ENCODE measurements at regions not wholly inside any gene's neighbourhood (a gene's known extent, or its start where the extent isn't known, plus 50 kb on each side); places are given as distances from the start of the nearest gene placed in this dataset.

DNA sequence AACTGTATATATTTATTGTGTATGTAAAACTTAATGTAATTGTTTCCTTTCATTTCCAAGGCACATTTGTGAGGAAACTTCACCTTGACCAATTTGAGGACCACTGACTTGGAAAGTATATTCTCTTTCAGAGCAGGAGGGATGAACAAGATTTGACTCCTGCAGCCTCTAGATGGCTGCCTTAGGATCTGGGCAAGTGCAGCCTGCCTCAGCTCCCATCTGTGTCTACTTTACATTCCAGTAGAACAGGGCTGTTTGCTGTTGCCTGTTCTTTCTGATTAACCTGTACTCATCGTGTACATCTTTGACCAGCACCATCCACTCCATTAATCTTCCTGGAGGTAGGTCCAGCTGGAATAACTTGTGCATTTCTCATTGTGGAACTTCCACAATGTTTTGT, 312.8 kb downstream of the HLX start:
- TF ChIP-seq, protein P1, sequence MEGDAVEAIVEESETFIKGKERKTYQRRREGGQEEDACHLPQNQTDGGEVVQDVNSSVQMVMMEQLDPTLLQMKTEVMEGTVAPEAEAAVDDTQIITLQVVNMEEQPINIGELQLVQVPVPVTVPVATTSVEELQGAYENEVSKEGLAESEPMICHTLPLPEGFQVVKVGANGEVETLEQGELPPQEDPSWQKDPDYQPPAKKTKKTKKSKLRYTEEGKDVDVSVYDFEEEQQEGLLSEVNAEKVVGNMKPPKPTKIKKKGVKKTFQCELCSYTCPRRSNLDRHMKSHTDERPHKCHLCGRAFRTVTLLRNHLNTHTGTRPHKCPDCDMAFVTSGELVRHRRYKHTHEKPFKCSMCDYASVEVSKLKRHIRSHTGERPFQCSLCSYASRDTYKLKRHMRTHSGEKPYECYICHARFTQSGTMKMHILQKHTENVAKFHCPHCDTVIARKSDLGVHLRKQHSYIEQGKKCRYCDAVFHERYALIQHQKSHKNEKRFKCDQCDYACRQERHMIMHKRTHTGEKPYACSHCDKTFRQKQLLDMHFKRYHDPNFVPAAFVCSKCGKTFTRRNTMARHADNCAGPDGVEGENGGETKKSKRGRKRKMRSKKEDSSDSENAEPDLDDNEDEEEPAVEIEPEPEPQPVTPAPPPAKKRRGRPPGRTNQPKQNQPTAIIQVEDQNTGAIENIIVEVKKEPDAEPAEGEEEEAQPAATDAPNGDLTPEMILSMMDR (IDR thresholded peaks at IDR 0.05), result no peak
- TF ChIP-seq ZFX (IDR thresholded peaks at IDR 0.05; ENCODE audit: borderline replicate concordance), result no peak
